ENCODE measurements at regions not wholly inside any gene's neighbourhood (a gene's known extent, or its start where the extent isn't known, plus 50 kb on each side); places are given as distances from the start of the nearest gene placed in this dataset.

DNA sequence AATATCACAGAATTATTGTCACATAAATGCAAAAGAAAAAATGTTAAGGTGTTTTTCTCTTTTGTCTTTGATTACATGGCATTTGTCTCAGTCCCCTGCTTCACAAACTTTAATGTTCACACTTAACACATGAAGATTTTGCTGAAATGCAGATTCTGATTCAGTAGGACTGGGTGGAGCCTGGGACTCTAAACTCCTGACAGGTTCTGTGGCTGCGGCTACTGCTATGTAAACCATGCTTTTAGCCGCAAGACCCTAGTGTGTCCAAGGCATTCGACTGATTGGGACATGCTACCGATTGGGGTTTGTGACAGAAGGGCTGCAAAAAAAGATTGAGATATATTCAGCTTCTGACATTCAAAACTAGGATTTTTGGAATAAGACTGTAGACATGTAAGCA, 72.6 kb upstream of the SLC35F4 start:
- no peak for ATAC-seq
- Histone ChIP-seq H3K36me3 (ENCODE audit: low read depth, low read length) (no peaks in the 10 kb centered on the region), H3K4me3 (ENCODE audit: low read length) (no peak overlapping the region), H4K20me1 (ENCODE audit: low read length) (no peaks in the 10 kb centered on the region), H3F3A (ENCODE audit: low read length, unreplicated experiment) (no peaks in the 10 kb centered on the region), H3K9me3 (ENCODE audit: low read length) (no peaks in the 10 kb centered on the region), H2AFZ (ENCODE audit: low read length) (no peak overlapping the region), H3K4me2 (ENCODE audit: low read length) (no peak overlapping the region), H3K79me2 (ENCODE audit: low read length) (no peaks in the 10 kb centered on the region), H3K9me2 (replicated peaks; ENCODE audit: low read length) (no peaks in the 10 kb centered on the region), H3K9ac (ENCODE audit: low read length) (no peak overlapping the region), H3K27me3 (ENCODE audit: low read length) (peaks cover 92% of the 10 kb centered on the region), H3K27ac (ENCODE audit: low read length) (no peak overlapping the region), H3K4me1 (ENCODE audit: insufficient read depth, low read length) (no peaks in the 10 kb centered on the region)
- ChIA-PET CTCF (interaction anchor here (0.6 kb wide), 1 partner anchor 774 kb away, joined by 4 read pairs; no protein-coding TSS in a partner anchor), POLR2A (ENCODE audit: unreplicated experiment) (no interaction called here)
- TF ChIP-seq EZH2 (IDR thresholded peaks at IDR 0.05; ENCODE audit: low read length, unreplicated experiment) (no peak), EZH2phosphoT487 (IDR thresholded peaks at IDR 0.05; ENCODE audit: borderline replicate concordance, low read length) (no peak), CTCF (conservative IDR thresholded peaks at IDR 0.05; ENCODE audit: low read depth, low read length) (no peak)
- intact Hi-C loops (cut with micrococcal nuclease): no loop called here
- DNase-seq: no peak
- BruUV-seq (replicated peaks): no TSS peak

- H3K4me3 ChIP-seq (ENCODE audit: low read length): no peak overlapping the region
- H3K9me2 ChIP-seq (replicated peaks; ENCODE audit: low read length): no peaks in the 10 kb centered on the region
- ChIA-PET POLR2A (ENCODE audit: unreplicated experiment) (no interaction called here), CTCF (no interaction called here)
- no peak overlapping the region for H3K27ac ChIP-seq (ENCODE audit: low read length)
- intact Hi-C loops (cut with micrococcal nuclease): no loop called here
- no TSS peak for BruUV-seq (replicated peaks)
- no peaks in the 10 kb centered on the region for H4K20me1 ChIP-seq (ENCODE audit: low read length)
- no peaks in the 10 kb centered on the region for H3K79me2 ChIP-seq (ENCODE audit: low read length)
- H3K4me1 ChIP-seq (ENCODE audit: insufficient read depth, low read length): no peaks in the 10 kb centered on the region
- DNase-seq (no peak), ATAC-seq (no peak)
- TF ChIP-seq EZH2phosphoT487 (IDR thresholded peaks at IDR 0.05; ENCODE audit: borderline replicate concordance, low read length): no peak
- H3K9ac ChIP-seq (ENCODE audit: low read length): no peak overlapping the region
- H3F3A ChIP-seq (ENCODE audit: low read length, unreplicated experiment): no peaks in the 10 kb centered on the region
- no peaks in the 10 kb centered on the region for H3K9me3 ChIP-seq (ENCODE audit: low read length)
- H3K27me3 ChIP-seq (ENCODE audit: low read length): peaks cover 87% of the 10 kb centered on the region
- H3K36me3 ChIP-seq (ENCODE audit: low read depth, low read length): no peaks in the 10 kb centered on the region
- H3K4me2 ChIP-seq (ENCODE audit: low read length): no peak overlapping the region
- H2AFZ ChIP-seq (ENCODE audit: low read length): no peak overlapping the region
Observed at GRCh38 chr14:57937676-57938075, 71.8 kb upstream of the SLC35F4 start.

DNA sequence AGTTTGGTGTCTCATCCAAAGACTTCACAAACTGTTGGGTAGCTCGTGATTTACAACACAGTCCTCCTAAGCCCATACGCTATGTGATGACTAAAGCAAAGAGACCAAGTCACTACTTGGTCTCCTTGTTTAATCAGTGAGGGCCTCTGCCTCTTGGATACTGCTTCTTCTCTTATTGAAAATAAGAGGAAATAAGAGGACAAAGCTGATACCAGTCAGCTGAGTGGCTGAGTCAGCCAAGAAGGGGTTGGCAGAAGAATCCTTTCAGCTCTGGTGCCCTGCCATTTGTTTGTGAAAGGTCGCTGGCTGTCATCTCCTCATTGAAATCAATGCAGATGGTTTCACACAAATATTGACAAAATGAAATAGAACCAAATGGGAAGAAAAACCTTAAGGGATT, 67.5 kb upstream of the SLC35F4 start:
- Histone ChIP-seq H3K9ac (ENCODE audit: low read length) (no peak overlapping the region), H3K27ac (ENCODE audit: low read length) (no peak overlapping the region), H3K4me1 (ENCODE audit: insufficient read depth, low read length) (no peaks in the 10 kb centered on the region), H3K36me3 (ENCODE audit: low read depth, low read length) (no peaks in the 10 kb centered on the region), H3K27me3 (ENCODE audit: low read length) (peaks cover 74% of the 10 kb centered on the region), H3K9me3 (ENCODE audit: low read length) (no peaks in the 10 kb centered on the region), H2AFZ (ENCODE audit: low read length) (no peak overlapping the region), H3K9me2 (replicated peaks; ENCODE audit: low read length) (no peaks in the 10 kb centered on the region), H3K4me3 (ENCODE audit: low read length) (no peak overlapping the region), H4K20me1 (ENCODE audit: low read length) (no peaks in the 10 kb centered on the region), H3F3A (ENCODE audit: low read length, unreplicated experiment) (no peaks in the 10 kb centered on the region), H3K4me2 (ENCODE audit: low read length) (no peak overlapping the region), H3K79me2 (ENCODE audit: low read length) (no peaks in the 10 kb centered on the region)
- no peak for TF ChIP-seq EZH2 (IDR thresholded peaks at IDR 0.05; ENCODE audit: low read length, unreplicated experiment)
- TF ChIP-seq EZH2phosphoT487 (IDR thresholded peaks at IDR 0.05; ENCODE audit: borderline replicate concordance, low read length): no peak
- TF ChIP-seq CTCF (conservative IDR thresholded peaks at IDR 0.05; ENCODE audit: low read depth, low read length): no peak
- ATAC-seq (no peak), DNase-seq (peak; percentile 37)
- ChIA-PET POLR2A (ENCODE audit: unreplicated experiment) (no interaction called here), CTCF (no interaction called here)
- intact Hi-C loops (cut with micrococcal nuclease): no loop called here
- no TSS peak for BruUV-seq (replicated peaks)

Data from PC-3 (cell line).